ENCODE measurements at regions not wholly inside any gene's neighbourhood (a gene's known extent, or its start where the extent isn't known, plus 50 kb on each side); places are given as distances from the start of the nearest gene placed in this dataset.

GRCh38 chrX:25125483-25125882 is 109.7 kb upstream of the ARX start:
- 32% methylated on average over 4 of the region's 4 CpGs for WGBS (ENCODE audit: insufficient coverage, low coverage, low lambda C conversion rate, missing lambda C conversion rate)
- peak in 1 of 3 donors; percentile 53 for DNase-seq
- H3K27me3 ChIP-seq = no peaks in the 10 kb centered on the region
- ATAC-seq = peak; percentile 80 to 96 (median 88)
- no peak overlapping the region for H3K27ac ChIP-seq
- no peak overlapping the region for H3K4me3 ChIP-seq
- intact Hi-C loops (cut with DNase I) = no loop called here
- TF ChIP-seq, protein P1, sequence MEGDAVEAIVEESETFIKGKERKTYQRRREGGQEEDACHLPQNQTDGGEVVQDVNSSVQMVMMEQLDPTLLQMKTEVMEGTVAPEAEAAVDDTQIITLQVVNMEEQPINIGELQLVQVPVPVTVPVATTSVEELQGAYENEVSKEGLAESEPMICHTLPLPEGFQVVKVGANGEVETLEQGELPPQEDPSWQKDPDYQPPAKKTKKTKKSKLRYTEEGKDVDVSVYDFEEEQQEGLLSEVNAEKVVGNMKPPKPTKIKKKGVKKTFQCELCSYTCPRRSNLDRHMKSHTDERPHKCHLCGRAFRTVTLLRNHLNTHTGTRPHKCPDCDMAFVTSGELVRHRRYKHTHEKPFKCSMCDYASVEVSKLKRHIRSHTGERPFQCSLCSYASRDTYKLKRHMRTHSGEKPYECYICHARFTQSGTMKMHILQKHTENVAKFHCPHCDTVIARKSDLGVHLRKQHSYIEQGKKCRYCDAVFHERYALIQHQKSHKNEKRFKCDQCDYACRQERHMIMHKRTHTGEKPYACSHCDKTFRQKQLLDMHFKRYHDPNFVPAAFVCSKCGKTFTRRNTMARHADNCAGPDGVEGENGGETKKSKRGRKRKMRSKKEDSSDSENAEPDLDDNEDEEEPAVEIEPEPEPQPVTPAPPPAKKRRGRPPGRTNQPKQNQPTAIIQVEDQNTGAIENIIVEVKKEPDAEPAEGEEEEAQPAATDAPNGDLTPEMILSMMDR (IDR thresholded peaks at IDR 0.05) = no peak
- TF ChIP-seq POLR2A (IDR thresholded peaks at IDR 0.05) = no peak
- no peaks in the 10 kb centered on the region for H3K9me3 ChIP-seq
- peaks cover 0 to 7% (median 0%) of the 10 kb centered on the region in 4 donors for H3K4me1 ChIP-seq
- H3K36me3 ChIP-seq = no peaks in the 10 kb centered on the region

GRCh38 chrX:25124391-25124790 is 108.6 kb upstream of the ARX start:
- WGBS (ENCODE audit: insufficient coverage, low coverage, low lambda C conversion rate, missing lambda C conversion rate) = 81% methylated on average over 2 of the region's 2 CpGs
- intact Hi-C loops (cut with DNase I) = no loop called here
- Histone ChIP-seq H3K4me1 (peaks cover 0 to 7% (median 0%) of the 10 kb centered on the region in 4 donors), H3K27me3 (no peaks in the 10 kb centered on the region), H3K27ac (no peak overlapping the region), H3K4me3 (no peak overlapping the region), H3K36me3 (no peaks in the 10 kb centered on the region), H3K9me3 (no peaks in the 10 kb centered on the region)
- TF ChIP-seq POLR2A (IDR thresholded peaks at IDR 0.05) = no peak
- TF ChIP-seq, protein P1 (IDR thresholded peaks at IDR 0.05) = no peak
- ATAC-seq (no peak), DNase-seq (no peak)

GRCh38 chrX:25112156-25112555 is 96.4 kb upstream of the ARX start:
- H3K27ac ChIP-seq = no peak overlapping the region
- H3K9me3 ChIP-seq = no peaks in the 10 kb centered on the region
- H3K4me3 ChIP-seq = no peak overlapping the region
- ATAC-seq = no peak
- no peaks in the 10 kb centered on the region for H3K27me3 ChIP-seq
- intact Hi-C loops (cut with DNase I) = no loop called here
- TF ChIP-seq POLR2A (IDR thresholded peaks at IDR 0.05) = no peak
- TF ChIP-seq, protein P1 (IDR thresholded peaks at IDR 0.05) = no peak
- H3K4me1 ChIP-seq = no peaks in the 10 kb centered on the region
- WGBS (ENCODE audit: insufficient coverage, low coverage, low lambda C conversion rate, missing lambda C conversion rate) = no CpG with 5 or more reads among the region's 2 CpGs
- no peak for DNase-seq
- no peaks in the 10 kb centered on the region for H3K36me3 ChIP-seq

DNA sequence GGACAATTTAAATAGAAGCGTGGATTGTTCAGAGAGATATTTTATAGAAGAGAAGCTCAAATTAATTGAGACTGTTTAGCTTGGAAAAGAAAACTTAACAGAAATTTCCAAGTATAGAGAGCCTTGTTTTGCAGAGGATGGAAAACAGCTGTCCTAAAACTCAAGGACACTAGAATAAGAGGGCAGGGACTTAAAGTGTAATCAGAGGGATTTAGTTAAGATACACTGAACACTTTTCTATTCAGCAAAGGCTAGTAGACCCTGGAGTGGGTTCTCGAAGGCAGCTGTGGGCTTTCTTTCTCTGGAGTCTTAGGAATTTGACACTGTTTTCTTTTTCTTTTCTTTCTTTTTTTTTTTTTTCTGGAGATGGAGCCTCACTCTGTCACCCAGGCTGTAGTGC is 92.7 kb upstream of the ARX start:
- ATAC-seq (no peak), DNase-seq (no peak)
- Histone ChIP-seq H3K27ac (no peak overlapping the region), H3K27me3 (no peaks in the 10 kb centered on the region), H3K4me1 (no peaks in the 10 kb centered on the region), H3K4me3 (no peak overlapping the region), H3K36me3 (no peaks in the 10 kb centered on the region), H3K9me3 (no peaks in the 10 kb centered on the region)
- intact Hi-C loops (cut with DNase I) = no loop called here
- 69% methylated on average over 2 of the region's 2 CpGs for WGBS (ENCODE audit: insufficient coverage, low coverage, low lambda C conversion rate, missing lambda C conversion rate)
- TF ChIP-seq, protein P1 (IDR thresholded peaks at IDR 0.05) = no peak
- no peak for TF ChIP-seq POLR2A (IDR thresholded peaks at IDR 0.05)

DNA sequence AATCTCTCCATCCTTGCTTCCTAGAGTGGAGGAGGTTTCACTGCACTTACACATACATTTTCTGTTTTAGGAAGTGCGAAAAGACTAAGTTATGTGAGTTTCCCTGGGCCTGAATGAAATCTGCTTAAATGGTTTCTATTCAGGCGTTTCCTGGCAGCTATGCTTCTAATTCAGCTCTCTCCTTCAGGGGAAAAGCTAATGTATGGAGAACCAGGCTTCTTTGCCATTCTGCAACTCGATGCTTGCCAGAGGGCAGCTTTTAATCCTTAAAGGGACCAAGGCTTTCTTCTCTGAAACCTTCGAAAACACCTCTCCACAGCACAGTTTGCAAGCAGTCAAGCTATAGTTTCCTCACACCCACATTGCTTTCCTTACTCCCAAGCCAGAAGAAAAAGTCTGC is 89.5 kb upstream of the ARX start:
- no peak for TF ChIP-seq POLR2A (IDR thresholded peaks at IDR 0.05)
- TF ChIP-seq, protein P1 (IDR thresholded peaks at IDR 0.05) = no peak
- no peaks in the 10 kb centered on the region for H3K36me3 ChIP-seq
- no peaks in the 10 kb centered on the region for H3K27me3 ChIP-seq
- H3K27ac ChIP-seq = no peak overlapping the region
- 45% methylated on average over 4 of the region's 4 CpGs for WGBS (ENCODE audit: insufficient coverage, low coverage, low lambda C conversion rate, missing lambda C conversion rate)
- ATAC-seq (no peak), DNase-seq (no peak)
- no peaks in the 10 kb centered on the region for H3K9me3 ChIP-seq
- no peak overlapping the region for H3K4me3 ChIP-seq
- H3K4me1 ChIP-seq = no peaks in the 10 kb centered on the region
- intact Hi-C loops (cut with DNase I) = no loop called here
